MM.1S (cell line): ENCODE measurements at regions not wholly inside any gene's neighbourhood (a gene's known extent, or its start where the extent isn't known, plus 50 kb on each side); places are given as distances from the start of the nearest gene placed in this dataset.

Experiments used
- DNase-seq: peaks from one replicate; pipeline ENCODE4 v3.0.0-alpha.2; 2015
- H2AFZ ChIP-seq: fragments of 300-600 bp; sonication (generic); 2 replicates; pipeline ENCODE4 v1.6.0; 2016; ENCODE audit warnings: antibody characterized with exemption, low read length
- H3F3A ChIP-seq: fragments of 300-600 bp; sonication (generic); 2 replicates; pipeline ENCODE4 v1.6.1; 2016; ENCODE audit warnings: mild to moderate bottlenecking, antibody characterized with exemption, low read length, moderate library complexity, mixed read lengths; ENCODE audit not compliant: insufficient read depth
- H3K27ac ChIP-seq: fragments of 300-600 bp; sonication (generic); 2 replicates; pipeline ENCODE4 v1.5.1; 2016; ENCODE audit warnings: mild to moderate bottlenecking, low read length
- H3K27me3 ChIP-seq: fragments of 300-600 bp; sonication (generic); replicated peaks from 2 replicates; pipeline ENCODE4 v1.6.0; 2016; ENCODE audit warnings: low read length; ENCODE audit not compliant: insufficient read depth
- H3K36me3 ChIP-seq: fragments of 300-600 bp; sonication (generic); replicated peaks from 2 replicates; pipeline ENCODE4 v1.6.1; 2016; ENCODE audit warnings: mild to moderate bottlenecking, low read length, mixed read lengths; ENCODE audit not compliant: insufficient read depth
- H3K4me1 ChIP-seq: fragments of 300-600 bp; sonication (generic); 2 replicates; pipeline ENCODE4 v1.6.1; 2016; ENCODE audit warnings: low read length, mixed read lengths
- H3K4me2 ChIP-seq: fragments of 300-600 bp; sonication (generic); 2 replicates; pipeline ENCODE4 v1.6.0; 2016; ENCODE audit warnings: low read depth, low read length
- H3K4me3 ChIP-seq: fragments of 300-600 bp; sonication (generic); 2 replicates; pipeline ENCODE4 v1.5.1; 2016; ENCODE audit warnings: low read length, mixed read lengths
- H3K79me2 ChIP-seq: fragments of 300-600 bp; sonication (generic); 2 replicates; pipeline ENCODE4 v1.6.1; 2016; ENCODE audit warnings: mixed run types, low read length, mixed read lengths
- H3K9ac ChIP-seq: fragments of 300-600 bp; sonication (generic); 2 replicates; pipeline ENCODE4 v1.6.1; 2016; ENCODE audit warnings: low read length, mixed read lengths
- H3K9me2 ChIP-seq: fragments of 300-600 bp; sonication (generic); replicated peaks from 2 replicates; pipeline ENCODE4 v1.6.1; 2016; ENCODE audit warnings: mild to moderate bottlenecking, low read length, mixed read lengths; ENCODE audit not compliant: insufficient read depth
- H3K9me3 ChIP-seq: fragments of 300-600 bp; sonication (generic); replicated peaks from 2 replicates; pipeline ENCODE4 v1.6.1; 2016; ENCODE audit warnings: mild to moderate bottlenecking, low read length, mixed read lengths; ENCODE audit not compliant: insufficient read depth
- H4K20me1 ChIP-seq: fragments of 300-600 bp; sonication (generic); 2 replicates; pipeline ENCODE4 v1.6.1; 2016; ENCODE audit warnings: mild to moderate bottlenecking, low read length, moderate library complexity, mixed read lengths; ENCODE audit not compliant: insufficient read depth
- CTCF ChIP-seq: fragments of 300-600 bp; sonication (generic); IDR thresholded peaks from 2 replicates; pipeline ENCODE4 v1.5.1; 2016; ENCODE audit warnings: antibody characterized with exemption, low read length, mixed read lengths
- EZH2 ChIP-seq: fragments of 300-600 bp; sonication (generic); optimal IDR thresholded peaks from 2 replicates; pipeline ENCODE3; 2017; ENCODE audit warnings: low read depth, mild to moderate bottlenecking, antibody characterized with exemption, low read length, mixed read lengths
- EZH2phosphoT487 ChIP-seq: fragments of 300-600 bp; sonication (generic); IDR thresholded peaks from 2 replicates; pipeline ENCODE4 v1.6.1; 2018; ENCODE audit warnings: antibody characterized with exemption, low read length

GRCh38 chr17:70313086-70313852, 143.9 kb downstream of the KCNJ2 start:
- no peaks in the 10 kb centered on the region for H3K27me3 ChIP-seq
- no peaks in the 10 kb centered on the region for H3K9me2 ChIP-seq
- H2AFZ ChIP-seq: no peak overlapping the region
- no peaks in the 10 kb centered on the region for H3K9me3 ChIP-seq
- H3F3A ChIP-seq: no peaks in the 10 kb centered on the region
- no peaks in the 10 kb centered on the region for H3K79me2 ChIP-seq
- no peak overlapping the region for H3K4me3 ChIP-seq
- DNase-seq: no peak
- no peak overlapping the region for H3K9ac ChIP-seq
- no peak overlapping the region for H3K4me2 ChIP-seq
- H3K4me1 ChIP-seq: no peaks in the 10 kb centered on the region
- no peaks in the 10 kb centered on the region for H3K36me3 ChIP-seq
- TF ChIP-seq CTCF: no peak
- no peak for TF ChIP-seq EZH2phosphoT487
- no peak for TF ChIP-seq EZH2
- no peak overlapping the region for H3K27ac ChIP-seq
- no peaks in the 10 kb centered on the region for H4K20me1 ChIP-seq

GRCh38 chr17:70314096-70314495, 144.8 kb downstream of the KCNJ2 start:
- Histone ChIP-seq H2AFZ (no peak overlapping the region), H3K9ac (no peak overlapping the region), H3K27ac (no peak overlapping the region), H3K4me2 (no peak overlapping the region), H3K9me3 (no peaks in the 10 kb centered on the region), H3K27me3 (no peaks in the 10 kb centered on the region), H3K9me2 (no peaks in the 10 kb centered on the region), H3K36me3 (no peaks in the 10 kb centered on the region), H3F3A (no peaks in the 10 kb centered on the region), H3K4me3 (no peak overlapping the region), H4K20me1 (no peaks in the 10 kb centered on the region), H3K4me1 (no peaks in the 10 kb centered on the region), H3K79me2 (no peaks in the 10 kb centered on the region)
- DNase-seq: no peak
- TF ChIP-seq EZH2 (no peak), EZH2phosphoT487 (no peak), CTCF (no peak)

- Histone ChIP-seq H3K9ac (no peak overlapping the region), H3K36me3 (no peaks in the 10 kb centered on the region), H4K20me1 (no peaks in the 10 kb centered on the region), H3K27ac (no peak overlapping the region), H2AFZ (no peak overlapping the region), H3K9me2 (no peaks in the 10 kb centered on the region), H3F3A (no peaks in the 10 kb centered on the region), H3K27me3 (no peaks in the 10 kb centered on the region), H3K4me3 (no peak overlapping the region), H3K9me3 (no peaks in the 10 kb centered on the region), H3K79me2 (no peaks in the 10 kb centered on the region), H3K4me2 (no peak overlapping the region), H3K4me1 (no peaks in the 10 kb centered on the region)
- no peak for DNase-seq
- TF ChIP-seq EZH2 (no peak), EZH2phosphoT487 (no peak)
Measured at GRCh38 chr17:70314506-70314905, 145.2 kb downstream of the KCNJ2 start.

- Histone ChIP-seq H3F3A (no peaks in the 10 kb centered on the region), H3K4me3 (no peak overlapping the region), H3K9me3 (no peaks in the 10 kb centered on the region), H3K4me2 (no peak overlapping the region), H2AFZ (no peak overlapping the region), H3K4me1 (no peaks in the 10 kb centered on the region), H3K9ac (no peak overlapping the region), H3K27ac (no peak overlapping the region), H4K20me1 (no peaks in the 10 kb centered on the region), H3K27me3 (no peaks in the 10 kb centered on the region), H3K79me2 (no peaks in the 10 kb centered on the region), H3K36me3 (no peaks in the 10 kb centered on the region), H3K9me2 (no peaks in the 10 kb centered on the region)
- TF ChIP-seq EZH2 (no peak), EZH2phosphoT487 (no peak), CTCF (no peak)
- no peak for DNase-seq
Measured at GRCh38 chr17:70317421-70317820, 148.1 kb downstream of the KCNJ2 start.
